Tibial artery (tissue), 4 donors: ENCODE measurements at regions not wholly inside any gene's neighbourhood (a gene's known extent, or its start where the extent isn't known, plus 50 kb on each side); places are given as distances from the start of the nearest gene placed in this dataset.

Experiments
- DNase-seq, 2 donors: peaks; one replicate each; pipeline ENCODE4 v3.0.0-alpha.2; 2019
- H3K27ac ChIP-seq, 2 donors: fragments of 200-600 bp; sonication (generic) in 1 of 2; 1 replicate in 1 of 2; 2 replicates in 1 of 2; pipeline ENCODE4 v1.5.1; 2018 to 2019; ENCODE audit warnings: mild to moderate bottlenecking in 1 of 2
- H3K27me3 ChIP-seq, 2 donors: fragments of 200-600 bp; sonication (generic) in 1 of 2; one replicate each; pipeline versions ENCODE4 v1.5.1 to v1.6.0; 2016 to 2019
- H3K36me3 ChIP-seq, 3 donors: fragments of 200-600 bp; sonication (generic) in 2 of 3; one replicate each; pipeline ENCODE4 v1.5.1; 2016 to 2019; ENCODE audit warnings: mild to moderate bottlenecking in 2 of 3
- H3K4me1 ChIP-seq, 4 donors: fragments of 200-600 bp; sonication (generic) in 2 of 4; 1 replicate in 3 of 4; 2 replicates in 1 of 4; pipeline ENCODE4 v1.5.1; 2016 to 2019
- H3K4me3 ChIP-seq, 2 donors: fragments of 200-600 bp; sonication (generic) in 1 of 2; 1 replicate in 1 of 2; 2 replicates in 1 of 2; pipeline ENCODE4 v1.5.1; 2018 to 2019; ENCODE audit warnings: mild to moderate bottlenecking in 2 of 2
- H3K9me3 ChIP-seq, 3 donors: fragments of 200-600 bp; sonication (generic) in 1 of 3; one replicate each; pipeline ENCODE4 v1.5.1; 2016 to 2019
- CTCF ChIP-seq, 2 experiments: fragments of 200-600 bp in 1 of 2; fragments of 450-650 bp in 1 of 2; IDR thresholded peaks; one replicate each; pipeline ENCODE4 v1.5.1; 2017 to 2019; ENCODE audit warnings: antibody characterized with exemption in 2 of 2, mild to moderate bottlenecking in 1 of 2, moderate library complexity in 1 of 2
- intact Hi-C: fragments of 100-400 bp; cut with DNase I; formaldehyde crosslinking; loops from one replicate; pipeline ENCODE4 v1.15.0; 2023; ENCODE audit warnings: low total_unique reads

- Histone ChIP-seq H3K4me3 (no peak overlapping the region), H3K36me3 (no peaks in the 10 kb centered on the region), H3K9me3 (no peaks in the 10 kb centered on the region), H3K27ac (no peak overlapping the region), H3K4me1 (no peaks in the 10 kb centered on the region), H3K27me3 (no peaks in the 10 kb centered on the region)
- intact Hi-C loops, result no loop called here
- TF ChIP-seq CTCF (IDR thresholded peaks at IDR 0.05), result no peak
- no peak for DNase-seq
Observed at GRCh38 chr1:91152331-91152730, 130.5 kb upstream of the ZNF644 start.

- Histone ChIP-seq H3K36me3 (no peaks in the 10 kb centered on the region), H3K9me3 (no peaks in the 10 kb centered on the region), H3K4me1 (no peaks in the 10 kb centered on the region), H3K27me3 (no peaks in the 10 kb centered on the region), H3K4me3 (no peak overlapping the region), H3K27ac (no peak overlapping the region)
- no peak for TF ChIP-seq CTCF (IDR thresholded peaks at IDR 0.05)
- DNase-seq, result no peak
- intact Hi-C loops, result no loop called here
Observed at GRCh38 chr1:91151702-91152101, 129.9 kb upstream of the ZNF644 start.

GRCh38 chr1:91148641-91149069 lies 126.8 kb upstream of the ZNF644 start:
- DNase-seq, result peak in 1 of 2 donors; percentile 45
- Histone ChIP-seq H3K4me3 (no peak overlapping the region), H3K36me3 (no peaks in the 10 kb centered on the region), H3K4me1 (no peaks in the 10 kb centered on the region), H3K9me3 (no peaks in the 10 kb centered on the region), H3K27ac (no peak overlapping the region), H3K27me3 (no peaks in the 10 kb centered on the region)
- intact Hi-C loops, result no loop called here
- TF ChIP-seq CTCF (IDR thresholded peaks at IDR 0.05), result no peak

GRCh38 chr1:91141858-91142257 lies 120.0 kb upstream of the ZNF644 start:
- no peak for TF ChIP-seq CTCF (IDR thresholded peaks at IDR 0.05)
- no peak overlapping the region for H3K27ac ChIP-seq

GRCh38 chr1:91138959-91139358 lies 117.1 kb upstream of the ZNF644 start:
- Histone ChIP-seq H3K4me3 (no peak overlapping the region), H3K9me3 (no peaks in the 10 kb centered on the region)
- no peak for TF ChIP-seq CTCF (IDR thresholded peaks at IDR 0.05)

More at GRCh38 chr1:91141858-91142257, 120.0 kb upstream of the ZNF644 start:
- no peak for DNase-seq
- H3K4me1 ChIP-seq, result no peaks in the 10 kb centered on the region
- H3K4me3 ChIP-seq, result no peak overlapping the region
- no peaks in the 10 kb centered on the region for H3K27me3 ChIP-seq
- no peaks in the 10 kb centered on the region for H3K9me3 ChIP-seq
- no peaks in the 10 kb centered on the region for H3K36me3 ChIP-seq
- intact Hi-C loops, result no loop called here

More at GRCh38 chr1:91138959-91139358, 117.1 kb upstream of the ZNF644 start:
- Histone ChIP-seq H3K27me3 (no peaks in the 10 kb centered on the region), H3K27ac (no peak overlapping the region), H3K4me1 (no peaks in the 10 kb centered on the region), H3K36me3 (no peaks in the 10 kb centered on the region)
- intact Hi-C loops, result no loop called here
- no peak for DNase-seq
